Epithelial cell of proximal tubule (primary cell): ENCODE measurements at regions not wholly inside any gene's neighbourhood (a gene's known extent, or its start where the extent isn't known, plus 50 kb on each side); places are given as distances from the start of the nearest gene placed in this dataset.

Experiments used
- DNase-seq: peaks from one replicate; pipeline ENCODE4 v3.0.0-alpha.2; 2011; ENCODE audit warnings: low read depth
- H3K4me3 ChIP-seq: 2 replicates; pipeline ENCODE4 v1.5.1; 2011; ENCODE audit warnings: low read depth, mild to moderate bottlenecking, low read length
- TF ChIP-seq, protein P1 (sequence below): conservative IDR thresholded peaks from 2 replicates; pipeline ENCODE4 v1.5.1; 2012; ENCODE audit warnings: low read depth, mild to moderate bottlenecking, low read length

DNA sequence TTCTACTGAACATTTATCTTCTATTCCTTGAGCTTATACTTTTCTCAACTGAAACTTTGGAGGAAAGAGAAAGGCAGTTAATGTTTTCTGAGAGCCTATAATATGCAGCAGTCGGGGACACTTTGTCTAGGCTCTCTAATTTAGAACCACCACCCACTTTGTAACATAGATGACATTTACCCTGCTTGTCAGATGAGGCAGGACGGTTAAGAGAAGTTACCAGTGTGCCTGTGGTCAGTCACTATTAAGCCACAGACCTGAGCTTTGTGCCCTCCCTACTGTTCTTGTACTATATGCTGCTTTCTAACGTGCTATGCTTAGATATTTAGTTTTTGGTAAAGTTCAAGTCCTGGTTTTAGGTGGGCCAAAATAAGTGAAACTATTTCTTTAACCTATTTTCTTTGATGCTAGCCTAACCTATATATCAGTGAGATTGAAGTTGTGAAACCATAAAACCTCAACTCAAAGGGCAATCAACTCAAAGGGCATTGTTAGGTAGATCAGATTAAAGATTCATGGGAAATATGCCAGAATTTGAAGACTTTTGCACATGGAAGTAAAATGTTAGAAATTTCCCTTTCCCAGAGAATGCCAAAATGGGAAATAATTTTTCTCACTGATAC lies 156.5 kb upstream of the AGR3 start:
- TF ChIP-seq, protein P1, sequence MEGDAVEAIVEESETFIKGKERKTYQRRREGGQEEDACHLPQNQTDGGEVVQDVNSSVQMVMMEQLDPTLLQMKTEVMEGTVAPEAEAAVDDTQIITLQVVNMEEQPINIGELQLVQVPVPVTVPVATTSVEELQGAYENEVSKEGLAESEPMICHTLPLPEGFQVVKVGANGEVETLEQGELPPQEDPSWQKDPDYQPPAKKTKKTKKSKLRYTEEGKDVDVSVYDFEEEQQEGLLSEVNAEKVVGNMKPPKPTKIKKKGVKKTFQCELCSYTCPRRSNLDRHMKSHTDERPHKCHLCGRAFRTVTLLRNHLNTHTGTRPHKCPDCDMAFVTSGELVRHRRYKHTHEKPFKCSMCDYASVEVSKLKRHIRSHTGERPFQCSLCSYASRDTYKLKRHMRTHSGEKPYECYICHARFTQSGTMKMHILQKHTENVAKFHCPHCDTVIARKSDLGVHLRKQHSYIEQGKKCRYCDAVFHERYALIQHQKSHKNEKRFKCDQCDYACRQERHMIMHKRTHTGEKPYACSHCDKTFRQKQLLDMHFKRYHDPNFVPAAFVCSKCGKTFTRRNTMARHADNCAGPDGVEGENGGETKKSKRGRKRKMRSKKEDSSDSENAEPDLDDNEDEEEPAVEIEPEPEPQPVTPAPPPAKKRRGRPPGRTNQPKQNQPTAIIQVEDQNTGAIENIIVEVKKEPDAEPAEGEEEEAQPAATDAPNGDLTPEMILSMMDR: no peak
- DNase-seq: no peak
- no peak overlapping the region for H3K4me3 ChIP-seq

DNA sequence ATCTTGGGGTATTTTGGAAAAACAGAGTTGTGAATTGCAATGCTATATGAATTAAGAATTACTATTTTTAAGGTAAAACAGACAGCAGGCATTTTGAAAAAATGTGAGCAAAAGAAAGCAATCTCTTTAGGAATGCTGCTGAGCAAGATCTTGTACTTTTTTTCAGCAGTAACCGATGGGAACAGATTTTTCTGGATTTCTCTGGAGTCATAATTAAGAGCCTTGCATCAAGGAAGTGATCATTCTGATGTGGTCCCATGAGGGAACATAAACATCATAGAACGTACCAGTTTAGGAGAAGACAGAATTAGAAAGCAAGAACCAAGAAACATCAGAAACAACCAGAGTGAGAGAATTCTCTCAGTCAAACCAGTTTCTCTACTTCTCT lies 157.0 kb upstream of the AGR3 start:
- H3K4me3 ChIP-seq: no peak overlapping the region
- no peak for DNase-seq

DNA sequence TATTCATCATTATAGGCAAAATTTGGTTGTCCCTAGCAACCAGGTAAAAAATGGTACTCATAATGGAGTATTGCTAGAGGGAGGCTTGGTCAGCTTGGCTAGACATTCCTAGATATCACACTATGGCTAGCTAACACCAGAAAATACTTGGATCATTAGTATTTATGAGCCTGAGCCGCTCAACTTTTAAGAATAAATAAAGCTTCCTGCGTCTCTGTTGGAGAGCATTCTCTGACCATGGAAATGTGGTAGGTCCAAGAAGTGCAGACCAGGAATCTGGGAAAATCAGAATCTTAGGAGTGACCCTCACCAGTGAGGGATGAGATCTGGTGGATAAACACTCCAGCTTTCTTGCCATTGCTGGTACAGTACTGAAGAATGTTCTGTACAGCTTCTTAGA lies 157.6 kb upstream of the AGR3 start:
- TF ChIP-seq, protein P1: no peak
- no peak overlapping the region for H3K4me3 ChIP-seq
- no peak for DNase-seq

More for the DNA sequence above, 157.0 kb upstream of the AGR3 start:
- TF ChIP-seq, protein P1: no peak

DNA sequence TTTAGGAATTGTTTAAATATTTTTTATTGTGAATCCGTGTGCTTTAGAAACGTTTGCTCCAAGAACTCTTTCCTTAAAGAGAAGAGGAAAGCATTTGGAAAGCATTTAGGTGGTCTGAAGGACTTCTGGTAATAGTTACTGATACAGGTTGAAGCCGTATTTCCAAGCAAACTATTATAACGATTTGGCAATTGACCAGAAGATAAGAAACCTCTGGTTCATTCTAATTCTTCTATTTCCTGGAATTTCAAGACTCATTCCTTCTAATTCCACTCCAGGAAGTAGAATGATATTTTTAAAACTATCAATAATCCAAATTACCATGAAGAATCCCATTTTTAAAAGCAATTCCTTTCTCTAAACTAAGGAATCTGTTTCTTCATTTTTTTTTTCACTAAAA lies 158.9 kb upstream of the AGR3 start:
- H3K4me3 ChIP-seq: no peak overlapping the region
- TF ChIP-seq, protein P1: no peak

DNA sequence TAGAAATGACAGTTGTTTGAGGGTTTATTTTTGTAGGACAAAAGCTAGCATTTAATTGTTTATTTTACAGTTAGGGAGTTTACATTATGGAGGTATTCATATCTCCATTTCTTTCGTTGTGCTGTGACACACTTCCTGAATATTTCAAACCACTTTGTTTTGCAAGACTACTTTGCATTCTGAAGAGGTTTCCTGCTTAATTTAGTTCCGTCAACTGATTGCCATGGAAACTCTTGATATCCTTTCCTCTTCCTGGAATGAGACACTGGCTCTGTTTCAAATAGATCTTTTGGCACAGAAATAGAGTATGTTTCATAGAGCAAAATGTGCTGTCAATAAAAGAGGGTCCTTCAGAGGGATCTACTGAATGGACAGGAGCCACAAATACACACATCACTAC lies 159.5 kb upstream of the AGR3 start:
- H3K4me3 ChIP-seq: no peak overlapping the region
- TF ChIP-seq, protein P1: no peak
- DNase-seq: no peak

More for the DNA sequence above, 158.9 kb upstream of the AGR3 start:
- no peak for DNase-seq

DNA sequence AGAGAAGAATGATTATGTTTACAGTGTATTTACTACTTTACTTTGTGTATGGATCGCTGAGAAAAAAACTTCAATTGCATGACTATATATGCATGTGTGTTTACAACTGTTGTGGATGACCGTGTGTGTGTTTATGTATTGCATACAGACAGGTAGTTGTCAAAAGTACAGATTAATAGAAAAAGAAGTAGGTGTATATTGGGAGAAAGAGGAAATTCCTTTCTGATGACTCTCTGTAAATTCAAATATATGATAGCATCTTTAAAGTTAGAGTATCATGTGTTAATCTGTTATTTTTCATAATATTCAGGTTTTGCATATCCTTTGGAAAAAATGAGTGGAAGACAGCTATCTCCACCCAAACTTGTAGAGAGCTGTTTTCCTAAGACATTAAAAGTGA lies 160.4 kb upstream of the AGR3 start:
- H3K4me3 ChIP-seq: no peak overlapping the region
- no peak for DNase-seq
- TF ChIP-seq, protein P1: no peak

DNA sequence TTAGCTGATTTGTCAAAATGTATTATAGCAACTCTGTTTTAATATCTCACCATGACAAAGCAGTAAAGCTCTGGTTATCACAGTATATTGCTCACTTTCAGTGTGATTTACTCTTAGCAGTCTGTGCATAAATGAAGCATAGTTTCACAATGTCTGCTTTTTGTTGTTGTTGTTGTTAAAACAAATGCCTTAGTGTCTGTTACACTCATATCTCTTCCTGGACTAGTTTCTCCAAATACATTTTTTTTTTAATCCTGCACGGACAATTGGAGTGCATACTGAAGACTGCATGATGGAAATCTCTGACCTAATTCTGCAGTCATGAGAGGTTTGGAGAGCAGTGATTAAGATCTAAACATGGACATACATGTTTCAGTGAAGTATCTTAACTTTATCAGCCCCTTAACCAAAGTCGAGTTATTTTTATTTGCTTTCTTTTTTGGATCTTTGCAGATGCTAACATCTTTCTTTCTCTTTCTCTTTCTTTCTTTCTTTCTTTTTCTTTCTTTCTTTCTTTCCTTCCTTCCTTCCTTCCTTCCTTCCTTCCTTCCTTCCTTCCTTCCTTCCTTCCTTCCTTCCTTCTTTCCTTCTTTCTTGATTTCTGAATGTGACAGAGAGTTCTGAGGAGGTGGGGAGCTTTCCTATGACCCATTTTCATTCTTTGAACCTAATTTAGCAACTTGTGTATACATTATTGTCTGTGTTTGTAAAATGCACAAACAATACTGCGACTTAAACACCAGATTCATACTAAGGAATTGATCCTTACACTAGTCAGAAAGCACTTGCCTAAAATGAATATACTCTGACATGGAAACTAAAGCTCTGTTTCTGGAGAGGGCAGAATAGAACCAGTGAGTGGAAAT lies 161.5 kb upstream of the AGR3 start:
- TF ChIP-seq, protein P1: no peak
- no peak for DNase-seq
- H3K4me3 ChIP-seq: no peak overlapping the region
